ENCODE measurements at regions not wholly inside any gene's neighbourhood (a gene's known extent, or its start where the extent isn't known, plus 50 kb on each side); places are given as distances from the start of the nearest gene placed in this dataset.
A peak's percentile ranks its signal among the peaks of the same experiment; 100 is the strongest.
"Not testable (repeated sequence)": the region's sequence is repeated elsewhere in the genome, so short reads cannot be mapped to it uniquely, and the experiment has no call there.

DNA sequence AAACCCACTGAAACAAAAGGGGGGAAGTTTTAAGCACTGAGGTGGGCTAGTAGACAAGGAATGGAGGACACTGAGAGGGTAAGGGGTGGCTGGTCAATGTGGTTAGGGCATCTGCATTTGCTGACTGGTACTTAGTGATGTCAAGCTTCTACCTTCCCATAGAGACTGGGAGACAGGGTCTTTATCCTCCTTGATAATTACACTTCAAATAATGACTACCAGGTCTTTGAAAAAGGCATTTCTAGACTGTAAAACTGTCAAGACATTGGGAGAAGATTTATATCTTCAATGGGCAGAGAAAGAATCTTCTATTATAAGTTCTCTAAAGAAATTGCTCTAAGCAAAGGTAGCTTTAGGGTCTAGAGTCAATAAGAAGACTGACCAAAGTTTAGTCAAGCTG lies 1490.8 kb upstream of the PCDH20 start:
- no peak for DNase-seq (ENCODE audit: low spot score)

DNA sequence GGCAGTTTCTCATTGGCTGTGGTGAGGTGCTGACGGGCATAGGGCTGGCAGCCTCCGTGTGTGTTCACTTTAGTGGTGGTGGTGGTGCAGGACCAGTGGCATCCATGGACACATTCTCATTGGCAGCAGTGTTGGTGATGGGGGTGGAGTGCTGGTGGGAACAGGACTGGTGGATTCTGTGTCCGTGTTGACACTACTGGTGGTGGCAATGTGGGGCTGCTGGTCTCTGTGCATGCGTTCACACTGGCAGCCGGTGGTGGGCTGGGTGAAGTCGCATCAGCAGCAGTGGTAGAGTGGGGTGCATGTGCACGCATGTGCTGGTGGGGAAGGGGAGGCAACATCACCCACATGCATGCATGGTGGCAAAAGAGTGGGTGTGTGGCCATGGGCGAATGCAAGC lies 1471.4 kb upstream of the PCDH20 start:
- no peak for DNase-seq (ENCODE audit: low spot score)

DNA sequence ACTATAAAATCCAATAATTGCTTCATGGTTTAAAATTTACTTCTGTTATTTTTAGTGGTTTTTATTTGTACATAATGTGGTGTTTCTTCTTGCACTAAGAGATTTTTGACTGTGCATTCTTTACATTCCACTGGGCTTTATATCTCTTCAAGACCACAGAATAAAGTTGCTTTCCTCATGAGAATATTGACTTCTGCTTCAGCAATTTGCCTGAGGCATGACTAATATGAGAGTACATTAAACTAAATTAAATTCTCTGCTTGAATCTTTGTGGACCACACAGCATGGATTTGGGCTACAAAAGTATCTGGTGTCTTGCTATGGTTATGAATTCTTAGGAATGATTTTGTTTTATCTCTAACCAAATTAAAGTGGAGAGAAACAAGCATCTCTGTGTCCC lies 1463.4 kb upstream of the PCDH20 start:
- no peak for DNase-seq (ENCODE audit: low spot score)

DNA sequence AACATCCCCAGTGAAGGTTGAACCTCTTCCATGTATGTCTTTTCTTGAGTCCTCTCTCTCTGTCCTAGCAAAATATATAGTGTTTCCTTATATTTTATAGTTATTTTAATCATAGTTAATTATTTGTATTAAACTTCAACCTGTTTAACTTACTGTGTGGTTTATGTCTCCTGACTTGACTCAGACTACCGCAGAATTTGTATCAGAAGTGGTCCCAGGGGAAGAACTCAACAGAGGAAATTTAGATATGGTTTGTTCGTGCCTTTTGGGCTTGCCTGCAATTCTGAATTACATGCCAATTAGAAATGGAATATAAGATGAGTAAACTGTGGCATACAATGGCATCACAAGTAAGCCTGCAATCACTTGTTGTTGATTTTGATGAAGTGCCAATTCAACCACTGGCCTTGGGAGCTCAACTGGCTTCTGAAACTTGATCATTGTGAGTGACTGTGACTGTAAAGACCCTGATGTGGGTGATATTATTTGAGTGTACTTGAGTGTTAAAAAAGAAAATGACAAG lies 1459.5 kb upstream of the PCDH20 start:
- no peak for DNase-seq (ENCODE audit: low spot score)

DNA sequence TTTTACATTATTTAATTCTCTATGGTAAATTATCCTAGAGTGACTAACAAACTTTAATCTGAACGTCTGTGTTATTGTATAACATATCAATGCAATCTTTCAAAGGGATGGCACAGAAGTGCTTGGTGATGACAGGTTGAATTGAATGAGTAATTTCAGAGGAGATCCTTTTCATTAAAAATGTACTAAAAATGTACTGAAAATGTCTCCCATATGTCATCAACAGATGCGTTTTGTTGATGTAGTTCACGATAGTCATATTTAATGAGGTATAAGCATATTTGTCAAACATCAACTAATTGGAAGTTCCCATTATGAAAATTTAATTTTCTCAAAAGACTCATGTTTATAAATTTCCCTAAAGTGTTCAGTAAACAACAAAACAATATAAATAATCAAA lies 1434.7 kb upstream of the PCDH20 start:
- peak; percentile 10 for DNase-seq (ENCODE audit: low spot score)

DNA sequence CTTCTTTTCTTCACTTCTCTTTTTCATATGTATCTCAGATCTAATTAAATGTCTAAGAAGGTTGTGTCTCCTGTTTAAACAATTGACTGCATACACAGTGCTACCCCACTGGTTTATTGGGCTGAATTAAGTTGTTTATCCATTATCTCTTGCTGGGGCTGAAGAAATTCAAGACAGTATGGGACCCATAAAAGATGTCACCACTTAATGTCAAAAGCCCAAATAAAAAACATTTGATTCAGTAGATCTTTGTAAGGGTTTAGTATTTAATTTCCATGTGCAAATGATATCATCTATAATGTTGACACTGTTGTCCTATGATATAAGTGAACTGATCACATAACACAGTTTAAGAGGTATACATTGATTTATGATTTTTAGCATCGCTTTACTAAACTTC lies 1431.9 kb upstream of the PCDH20 start:
- DNase-seq (ENCODE audit: low spot score), result no peak

DNA sequence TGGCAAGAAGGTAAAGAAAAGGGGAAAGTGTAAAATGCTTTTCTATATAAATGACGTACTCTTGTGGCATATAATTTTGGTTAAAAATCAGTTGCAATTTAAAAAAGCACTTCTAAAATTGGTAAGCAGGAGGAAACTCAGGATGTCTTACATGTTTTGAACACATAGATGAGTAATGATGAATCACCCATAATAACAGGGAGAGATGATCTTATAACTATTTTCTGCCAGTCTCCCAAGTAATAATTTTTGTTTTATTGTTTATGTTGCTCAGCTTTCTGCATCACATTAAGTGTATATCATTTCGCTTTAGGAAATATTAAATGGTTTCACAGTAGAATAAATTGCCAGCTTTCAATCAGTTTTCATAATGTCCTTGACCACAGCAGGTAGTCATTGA lies 1430.7 kb upstream of the PCDH20 start:
- no peak for DNase-seq (ENCODE audit: low spot score)

DNA sequence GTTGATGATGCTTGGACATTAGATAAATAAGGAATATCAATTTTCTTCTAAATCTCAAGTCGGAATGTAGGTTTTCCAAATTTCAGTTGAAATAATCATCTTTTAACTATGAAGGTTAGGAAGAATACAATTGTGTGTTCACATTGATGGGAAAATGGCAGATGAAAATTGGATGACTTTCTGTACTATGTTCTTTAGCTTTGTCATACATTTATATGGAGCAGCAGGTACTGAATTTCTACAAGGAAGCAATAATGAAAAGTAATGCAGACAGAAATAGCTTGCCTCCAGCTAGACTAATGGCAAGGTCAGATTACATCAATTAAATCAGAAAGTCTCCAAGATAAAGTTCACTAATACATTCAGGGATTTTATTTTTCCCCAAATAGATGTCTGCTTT lies 1423.7 kb upstream of the PCDH20 start:
- no peak for DNase-seq (ENCODE audit: low spot score)

DNA sequence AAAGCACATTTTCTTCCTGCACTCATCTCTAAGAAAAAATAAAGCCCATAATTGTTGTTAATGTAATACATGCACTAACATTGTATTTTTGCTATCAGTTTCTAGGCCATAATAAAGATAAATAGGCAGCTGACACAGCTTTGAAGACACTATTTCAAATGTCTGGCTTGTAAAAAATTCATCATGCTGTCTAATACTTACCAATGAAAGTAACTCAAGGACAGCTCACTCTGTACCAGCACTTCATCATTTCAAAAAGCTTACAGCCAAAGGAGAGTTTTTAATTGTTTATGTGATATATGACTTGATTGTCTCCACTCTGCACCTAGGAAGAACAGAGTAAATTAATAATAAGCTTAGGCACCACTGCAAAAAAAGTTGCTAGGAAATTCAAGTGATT lies 1423.3 kb upstream of the PCDH20 start:
- DNase-seq (ENCODE audit: low spot score), result peak; percentile 9

DNA sequence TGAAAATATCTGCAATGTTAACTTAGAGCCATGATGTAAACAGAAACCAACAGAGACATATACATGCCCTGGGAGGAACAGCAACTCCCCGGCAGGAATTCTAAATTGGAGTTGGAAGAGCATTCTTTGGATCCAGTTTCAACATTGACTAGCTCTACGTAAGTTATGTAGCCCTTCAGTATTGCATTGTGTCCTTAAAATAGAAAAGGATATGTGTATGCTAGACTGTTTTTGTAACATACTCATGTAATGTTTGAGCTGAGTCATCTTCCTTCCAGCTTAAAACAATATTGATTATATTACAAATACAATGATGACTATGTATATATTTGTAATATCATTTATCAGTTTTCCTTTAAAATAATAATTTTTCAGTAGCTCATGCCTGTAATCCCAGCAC lies 1422.2 kb upstream of the PCDH20 start:
- no peak for DNase-seq (ENCODE audit: low spot score)

DNA sequence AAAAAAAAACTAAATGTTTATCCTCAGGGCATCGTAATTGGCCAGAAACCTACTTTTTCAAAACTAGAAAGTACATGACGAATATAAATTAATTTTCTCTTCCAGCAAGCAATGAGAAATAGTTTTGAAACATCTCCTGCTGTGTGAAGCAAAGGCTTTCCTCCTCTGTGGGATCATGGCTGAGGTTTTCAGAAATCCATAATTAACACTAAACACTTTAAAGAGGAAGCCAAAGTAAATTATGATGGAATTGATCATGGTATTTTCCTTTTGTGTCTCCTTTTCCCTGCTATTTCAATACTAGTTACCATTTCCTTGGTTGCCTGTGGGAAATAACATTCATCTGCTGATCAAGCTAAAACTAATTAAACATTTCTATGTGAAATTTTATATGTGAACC lies 1413.8 kb upstream of the PCDH20 start:
- DNase-seq (ENCODE audit: low spot score), result no peak

DNA sequence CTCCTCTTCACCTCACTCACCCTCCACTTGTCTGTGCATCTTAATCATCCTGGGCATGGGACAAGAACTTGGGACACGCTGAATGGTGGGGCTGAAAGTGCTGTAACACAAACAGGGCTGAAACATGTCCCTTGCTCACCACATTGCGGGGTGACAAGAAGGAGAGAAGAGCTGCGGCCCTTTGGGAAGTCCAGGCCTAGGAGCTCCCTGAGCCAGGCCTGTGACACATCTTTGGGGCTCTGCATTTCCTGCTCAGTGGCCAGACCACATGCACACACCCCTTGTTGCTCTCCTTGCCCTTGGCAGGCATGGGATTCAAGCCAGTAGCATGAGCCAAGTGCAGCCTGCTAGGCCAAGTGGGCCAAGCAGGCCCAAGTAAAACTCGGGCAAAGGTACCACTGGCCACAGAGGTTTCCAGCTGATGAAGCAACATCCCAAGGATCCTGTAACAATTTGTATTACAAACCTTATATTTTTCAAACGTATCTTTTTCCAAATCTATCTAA lies 1384.3 kb upstream of the PCDH20 start:
- DNase-seq (ENCODE audit: low spot score), result no peak

DNA sequence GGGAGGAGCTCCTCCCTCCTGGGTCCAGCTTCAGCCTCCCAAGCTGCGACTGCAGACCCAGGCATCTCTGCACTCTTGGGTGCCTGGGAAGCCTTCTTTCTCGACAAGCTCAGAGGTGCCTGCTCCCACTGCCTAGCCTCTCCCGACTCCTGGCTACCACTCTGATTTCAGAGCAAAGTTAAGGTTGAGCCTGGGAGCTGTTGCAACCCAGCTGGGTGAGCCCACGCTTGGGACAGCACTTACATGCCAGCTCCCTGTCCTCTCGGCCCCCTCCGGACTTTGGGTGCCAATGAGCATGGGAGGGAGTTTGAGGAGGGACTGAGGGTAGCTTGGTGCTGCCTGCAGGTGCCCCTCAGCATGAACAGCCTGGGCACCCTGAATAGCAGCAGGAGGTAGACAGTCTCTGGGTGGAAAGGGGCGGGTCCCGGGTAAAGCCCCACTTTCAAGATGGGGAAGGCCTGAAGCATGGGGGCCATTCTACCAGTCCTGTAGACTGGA lies 1383.4 kb upstream of the PCDH20 start:
- DNase-seq (ENCODE audit: low spot score), result no peak

DNA sequence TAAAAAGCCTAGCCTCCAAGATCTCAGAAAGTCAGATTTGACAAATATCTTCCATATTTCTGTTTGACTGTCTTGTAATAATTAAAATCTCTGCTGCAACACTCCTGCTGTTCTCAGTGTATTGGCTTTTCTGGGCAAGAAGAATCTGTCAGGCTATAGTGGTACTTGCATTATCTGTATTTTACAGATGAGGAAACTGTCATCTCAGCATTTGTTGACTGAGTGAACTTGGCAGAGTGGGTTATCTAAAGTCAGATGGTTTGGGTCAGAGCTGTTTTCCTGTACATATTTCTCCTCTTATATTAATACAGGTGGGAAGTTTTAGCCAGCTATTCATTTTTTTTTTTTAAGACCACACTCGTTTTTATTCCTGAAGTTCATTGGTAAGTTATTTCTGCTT lies 1378.2 kb upstream of the PCDH20 start:
- no peak for DNase-seq (ENCODE audit: low spot score)

DNA sequence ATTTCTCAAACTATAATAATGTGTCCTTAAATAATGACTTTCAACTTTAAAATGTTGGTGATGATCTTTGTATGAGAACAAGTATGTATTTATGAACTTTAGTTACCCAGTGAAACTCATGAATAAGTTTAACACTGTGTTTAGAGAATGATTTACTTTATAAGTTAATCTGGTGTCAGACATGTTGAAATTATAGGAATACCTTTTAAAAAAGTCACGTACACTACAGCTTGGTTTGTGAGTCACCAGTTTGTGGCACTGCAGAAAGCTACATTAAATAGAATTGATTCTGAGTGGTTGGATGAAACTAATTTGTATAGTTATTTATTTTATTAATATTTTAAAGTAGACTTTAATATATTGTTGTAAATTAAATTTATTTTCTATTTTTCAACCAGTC lies 1366.2 kb upstream of the PCDH20 start:
- no peak for DNase-seq (ENCODE audit: low spot score)

DNA sequence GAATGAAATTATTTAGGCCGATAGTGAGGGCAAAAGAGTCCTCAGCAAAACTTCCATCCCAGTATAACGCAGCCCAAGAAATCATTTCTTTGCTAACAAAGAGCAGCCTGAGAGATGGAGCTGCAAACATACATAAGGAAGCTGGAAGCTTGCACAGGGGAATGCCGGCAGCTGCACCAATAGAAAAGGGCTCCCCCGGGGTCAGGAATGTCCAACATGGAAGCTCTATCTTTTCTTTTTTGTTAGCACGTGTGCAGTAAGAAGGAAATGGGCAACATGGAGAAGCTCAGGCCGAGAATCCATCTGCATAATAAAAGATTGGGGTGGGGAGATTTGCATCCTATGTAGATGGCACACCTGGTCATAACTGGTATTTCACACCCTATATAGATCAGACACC lies 1363.5 kb upstream of the PCDH20 start:
- no peak for DNase-seq (ENCODE audit: low spot score)

DNA sequence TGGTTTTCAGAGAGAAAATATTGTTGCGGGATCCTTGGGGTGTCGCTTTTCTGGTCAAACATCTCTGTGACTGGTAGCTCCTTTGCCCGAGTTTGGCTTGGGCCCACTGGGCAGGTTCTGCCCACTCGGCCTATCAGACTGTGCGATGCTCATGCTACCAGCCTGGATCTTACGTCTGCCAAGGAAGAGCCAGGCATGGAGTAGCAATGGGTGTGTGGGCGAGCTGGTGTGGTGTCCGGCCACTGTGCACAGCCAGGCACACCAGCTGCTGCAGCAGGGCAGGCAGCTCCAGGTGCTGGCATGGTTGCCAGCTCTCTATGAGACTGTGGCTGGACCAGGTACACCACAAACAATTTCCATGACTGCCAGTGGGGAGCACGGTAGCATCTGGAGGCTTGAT lies 1351.8 kb upstream of the PCDH20 start:
- no peak for DNase-seq (ENCODE audit: low spot score)

DNA sequence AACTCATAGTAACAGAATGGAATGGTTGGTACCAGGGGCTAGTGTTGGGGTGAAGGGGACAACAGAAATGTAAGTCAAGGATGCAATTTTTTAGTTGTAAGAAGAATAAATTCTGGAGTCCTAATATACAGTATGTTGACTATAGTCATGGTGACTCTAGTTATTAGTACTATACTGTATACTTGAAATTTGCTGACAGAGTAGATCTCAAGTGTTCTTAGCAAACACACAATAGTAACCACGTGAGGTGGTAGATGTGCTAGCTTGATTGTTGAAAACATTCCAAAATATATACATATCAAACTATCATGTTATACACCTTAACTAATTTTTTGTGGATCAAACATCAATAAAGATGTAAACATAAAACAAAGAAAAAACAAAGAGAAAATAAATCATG lies 1345.1 kb upstream of the PCDH20 start:
- DNase-seq (ENCODE audit: low spot score), result no peak

DNA sequence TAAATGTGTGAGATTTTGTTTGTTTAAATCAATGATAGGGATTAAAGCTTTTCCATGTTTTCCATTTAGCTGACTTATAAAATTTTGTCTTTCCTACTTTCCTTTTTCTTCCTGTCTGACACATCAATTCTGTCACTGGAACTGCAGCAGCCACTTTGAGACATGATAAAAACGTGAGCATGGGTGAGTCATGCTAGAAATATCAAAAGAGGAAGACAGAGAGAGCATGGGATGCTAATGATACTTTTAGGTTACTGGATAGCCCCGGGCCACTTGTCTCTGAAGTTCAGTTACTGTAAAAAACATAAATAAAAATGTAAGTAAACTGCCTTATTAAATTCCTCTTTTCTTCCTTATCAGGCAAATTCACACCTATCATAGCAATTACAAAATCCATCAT lies 1332.0 kb upstream of the PCDH20 start:
- no peak for DNase-seq (ENCODE audit: low spot score)

DNA sequence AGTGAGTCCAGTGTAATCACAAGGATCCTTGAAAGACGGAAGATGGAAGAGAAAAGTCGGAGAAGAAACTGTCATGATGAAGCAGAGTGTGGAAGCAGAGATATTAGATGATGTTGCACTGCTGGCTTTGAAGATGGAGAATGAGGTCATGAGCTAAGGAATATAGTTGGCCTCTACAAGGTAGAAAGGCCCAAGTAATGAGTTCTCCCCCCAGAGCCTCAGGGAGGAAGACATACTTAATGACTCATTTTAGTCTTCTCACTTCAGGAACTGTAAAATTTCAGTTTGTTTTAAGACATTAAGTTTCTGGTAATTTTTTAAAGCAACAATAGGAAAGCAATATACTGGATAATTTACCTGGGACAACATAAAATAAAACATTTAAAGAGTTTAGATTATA lies 1331.5 kb upstream of the PCDH20 start:
- no peak for DNase-seq (ENCODE audit: low spot score)

DNA sequence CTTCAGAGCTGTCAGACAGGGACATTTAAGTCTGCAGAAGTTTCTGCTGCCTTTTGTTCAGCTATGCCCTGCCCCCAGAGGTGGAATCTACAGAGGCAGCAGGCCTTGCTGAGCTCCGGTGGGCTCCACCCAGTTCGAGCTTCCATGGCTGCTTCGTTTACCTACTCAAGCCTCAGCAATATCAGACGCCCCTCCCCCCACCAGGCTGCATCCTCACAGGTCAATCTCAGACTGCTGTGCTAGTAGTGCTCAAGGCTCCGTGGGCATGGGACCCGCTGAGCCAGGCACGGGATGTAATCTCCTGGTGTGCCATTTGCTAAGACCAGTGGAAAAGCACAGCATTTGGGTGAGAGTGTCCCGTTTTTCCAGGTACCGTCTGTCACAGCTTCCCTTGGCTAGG lies 1314.1 kb upstream of the PCDH20 start:
- not testable (repeated sequence) for DNase-seq (ENCODE audit: low spot score)

DNA sequence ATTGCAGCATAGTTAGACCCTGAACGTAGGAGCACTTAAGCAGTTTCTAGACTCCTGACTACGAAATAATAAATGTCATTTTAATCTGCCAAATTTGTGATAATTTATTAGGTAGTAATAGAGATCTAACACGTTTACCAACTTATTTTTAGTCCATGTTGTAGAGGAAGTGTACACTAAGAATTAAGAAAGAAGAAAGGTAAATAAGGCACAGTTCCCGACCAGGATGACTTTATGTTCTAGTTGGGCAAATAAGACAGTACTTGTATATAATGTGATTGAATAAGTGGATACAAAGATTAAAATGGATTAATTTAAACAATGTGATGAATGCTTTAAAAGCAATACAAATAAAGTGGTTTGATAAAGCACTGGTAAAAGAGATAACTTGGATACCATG lies 1306.2 kb upstream of the PCDH20 start:
- DNase-seq (ENCODE audit: low spot score), result no peak

DNA sequence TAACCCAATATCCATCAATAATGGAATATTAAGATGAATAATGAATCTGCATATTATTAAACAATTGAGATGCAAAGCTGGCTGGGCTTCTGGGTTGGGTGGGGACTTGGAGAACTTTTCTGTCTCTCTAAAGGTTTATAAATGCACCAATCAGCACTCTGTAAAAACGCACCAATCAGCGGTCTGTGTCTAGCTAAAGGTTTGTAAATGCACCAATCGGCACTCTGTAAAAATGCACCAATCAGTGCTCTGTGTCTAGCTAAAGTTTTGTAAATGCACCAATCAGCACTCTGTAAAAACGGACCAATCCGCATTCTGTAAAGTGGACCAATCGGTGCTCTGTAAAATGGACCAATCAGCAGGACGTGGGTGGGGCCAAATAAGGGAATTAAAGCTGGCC lies 1296.3 kb upstream of the PCDH20 start:
- DNase-seq (ENCODE audit: low spot score), result not testable (repeated sequence)

DNA sequence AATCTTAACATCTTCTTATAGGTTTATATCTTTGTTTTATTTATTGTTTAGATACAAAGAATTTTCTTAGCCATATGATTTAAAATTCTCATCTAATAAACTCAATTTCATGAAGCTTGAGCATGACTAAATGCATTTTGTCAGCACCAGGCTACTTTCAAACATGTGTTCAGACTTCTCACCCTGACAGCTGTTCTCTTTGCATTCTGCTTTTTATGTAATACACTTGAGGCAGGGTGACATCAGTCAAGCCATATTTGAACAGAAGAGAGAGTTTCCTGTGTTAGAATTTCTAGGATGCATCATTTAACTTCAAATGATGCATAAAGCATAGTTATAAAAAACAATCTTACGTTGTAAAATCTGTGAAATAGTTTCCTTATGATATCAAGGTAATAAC lies 1295.1 kb upstream of the PCDH20 start:
- DNase-seq (ENCODE audit: low spot score), result no peak

Data from SK-N-DZ (cell line).